Kidney tubule cell (primary cell): ENCODE measurements at regions not wholly inside any gene's neighbourhood (a gene's known extent, or its start where the extent isn't known, plus 50 kb on each side); places are given as distances from the start of the nearest gene placed in this dataset.

Experiments
- DNase-seq: peaks from one replicate; pipeline ENCODE4 v3.0.0-alpha.2; 2018; ENCODE audit warnings: low spot score

- DNase-seq, result no peak
Observed at GRCh38 chr6:166751051-166751595, 124.1 kb upstream of the RPS6KA2 start.

DNA sequence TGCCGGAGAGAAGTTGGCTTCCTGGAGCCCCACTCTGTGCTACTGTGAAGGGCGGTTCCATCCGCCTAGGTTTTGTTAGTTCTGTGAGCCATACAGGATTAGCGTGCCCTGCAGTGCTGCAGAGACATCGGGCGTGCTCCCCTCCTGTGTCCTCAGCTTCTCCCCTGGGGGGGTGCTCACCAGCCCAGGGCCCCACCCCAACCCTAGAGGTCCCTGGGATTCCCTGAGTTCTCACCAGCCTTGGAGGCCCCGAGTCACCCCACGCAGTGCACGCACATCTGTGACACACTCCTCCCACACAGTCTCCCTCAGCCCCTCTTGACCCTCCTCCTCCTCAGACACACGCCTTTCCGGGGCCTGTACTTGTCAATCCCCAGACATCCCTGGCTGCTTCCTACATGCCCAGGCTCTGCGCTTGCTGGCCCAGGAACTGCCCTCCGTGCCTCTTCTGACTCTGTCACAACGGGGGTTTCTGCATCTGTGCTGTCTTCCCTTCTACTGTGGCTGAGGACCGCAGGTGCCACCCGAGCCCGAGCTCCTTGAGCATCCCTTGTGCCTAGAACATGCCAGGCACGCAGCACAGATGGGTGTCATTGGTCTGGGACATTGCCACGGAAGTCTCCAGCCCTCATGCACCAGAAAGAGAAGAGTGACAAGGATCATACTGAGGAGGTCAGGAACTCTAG lies 123.2 kb upstream of the RPS6KA2 start:
- no peak for DNase-seq

GRCh38 chr6:166749666-166750065 lies 122.6 kb upstream of the RPS6KA2 start:
- no peak for DNase-seq

DNA sequence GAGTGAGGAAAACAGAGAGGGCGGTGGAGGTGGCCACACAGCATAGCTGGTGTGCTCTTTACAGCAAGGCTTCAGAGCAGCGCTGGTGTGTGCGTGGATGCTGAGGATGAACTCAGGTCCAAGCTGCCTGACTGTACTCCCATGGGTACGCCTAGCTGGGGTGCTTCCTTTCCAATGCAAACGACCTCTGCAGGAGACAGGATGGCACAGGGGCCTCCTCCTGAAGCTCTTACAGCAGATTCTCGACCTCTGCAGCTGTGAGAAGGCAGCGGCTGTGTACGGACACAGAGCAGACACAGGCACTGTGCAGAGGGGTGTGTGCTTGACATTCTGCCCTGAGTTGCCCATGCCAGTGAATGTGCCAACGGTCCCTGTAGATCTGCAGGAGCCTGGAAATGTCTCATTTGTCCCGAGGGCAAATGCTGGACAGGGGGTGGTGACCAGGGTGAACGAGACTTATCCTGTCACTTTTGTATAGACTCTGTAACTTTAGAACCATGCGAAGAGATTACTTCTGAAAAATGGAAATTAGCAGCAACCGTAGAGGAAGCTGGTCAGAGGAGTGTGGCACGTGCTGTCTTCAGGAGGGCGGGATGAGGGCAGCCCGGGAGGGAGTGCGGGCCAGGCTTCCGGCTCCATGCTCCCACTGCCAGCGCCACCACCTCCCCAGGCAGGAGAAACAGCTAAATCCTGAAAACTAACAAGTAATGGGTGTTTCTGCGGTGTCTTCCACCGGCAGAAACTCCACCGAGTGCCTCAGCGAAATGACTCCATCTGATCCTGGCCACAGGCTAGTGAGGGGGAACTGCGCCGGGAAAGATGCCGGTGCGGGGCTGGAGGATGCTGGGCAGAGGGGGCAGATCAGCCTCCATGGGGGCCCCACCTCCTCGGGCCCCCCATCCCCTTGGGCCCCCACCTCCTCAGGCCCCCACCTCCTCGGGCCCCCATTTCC lies 120.9 kb upstream of the RPS6KA2 start:
- DNase-seq, result no peak

DNA sequence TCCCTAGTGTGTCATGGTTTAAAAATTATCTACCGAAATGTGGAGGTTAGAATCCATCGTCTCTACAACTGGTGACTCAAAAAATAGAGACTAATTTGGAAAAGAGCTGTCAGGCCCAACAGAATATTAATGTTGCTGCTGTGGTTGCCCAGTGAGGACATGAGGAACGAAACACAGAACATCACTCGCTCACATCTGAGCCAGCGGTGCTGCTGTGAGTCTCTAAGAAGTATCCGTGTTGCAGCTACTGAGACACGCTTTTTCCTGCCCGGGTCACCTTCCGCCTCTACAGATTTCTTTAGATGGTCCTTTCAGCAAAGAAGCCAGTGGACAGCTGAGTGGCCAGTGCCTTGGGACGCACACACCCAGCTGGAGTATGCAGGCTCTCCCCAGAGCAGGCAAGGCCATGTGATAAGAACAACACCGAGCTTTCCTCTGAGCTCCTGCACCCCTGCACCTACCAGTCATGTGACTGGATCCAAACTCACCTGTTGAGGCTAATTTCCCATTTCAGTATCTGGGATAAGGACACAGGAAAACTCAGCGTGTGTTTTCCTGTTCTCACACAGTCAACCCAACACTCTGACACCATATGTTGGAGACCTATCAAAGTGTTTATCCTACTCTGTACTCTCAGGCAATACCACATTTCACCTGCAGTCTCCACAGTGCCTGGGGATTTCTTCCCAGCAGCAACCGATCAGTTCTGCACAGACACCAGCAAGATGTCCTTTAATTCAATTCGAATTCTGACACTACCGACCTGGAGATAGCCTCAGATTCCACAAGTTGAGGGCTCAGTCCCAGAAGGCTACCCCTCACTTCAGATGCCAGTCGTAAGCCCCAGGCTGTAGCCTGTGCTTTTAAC lies 119.0 kb upstream of the RPS6KA2 start:
- no peak for DNase-seq

GRCh38 chr6:166744223-166745134 lies 117.4 kb upstream of the RPS6KA2 start:
- no peak for DNase-seq

- no peak for DNase-seq
Observed at GRCh38 chr6:166743406-166744222, 116.6 kb upstream of the RPS6KA2 start.

DNA sequence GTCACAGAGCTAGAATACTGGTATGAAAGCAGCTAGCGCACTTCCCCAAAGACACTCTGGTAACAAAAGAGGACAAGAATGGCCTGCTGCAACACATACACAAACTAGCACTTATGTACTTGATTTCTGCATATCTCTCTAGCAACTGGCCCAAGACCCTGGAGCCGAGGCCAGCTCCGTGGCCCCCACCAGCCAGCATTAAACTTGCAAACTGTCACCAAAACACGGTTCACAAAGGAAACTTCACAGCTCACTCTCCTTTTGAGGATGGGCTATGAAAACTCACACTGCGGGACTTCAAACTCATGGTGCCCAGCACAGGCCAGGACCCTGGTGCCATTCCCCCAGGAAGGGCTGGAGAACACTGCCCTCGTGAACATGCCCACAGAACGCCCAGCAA lies 115.9 kb upstream of the RPS6KA2 start:
- no peak for DNase-seq

GRCh38 chr6:166739976-166740318 lies 112.9 kb upstream of the RPS6KA2 start:
- DNase-seq, result peak; percentile 43

GRCh38 chr6:166739117-166739975 lies 112.3 kb upstream of the RPS6KA2 start:
- no peak for DNase-seq

GRCh38 chr6:166738386-166739116 lies 111.5 kb upstream of the RPS6KA2 start:
- DNase-seq, result no peak

- no peak for DNase-seq
Observed at GRCh38 chr6:166737261-166737660, 110.2 kb upstream of the RPS6KA2 start.

DNA sequence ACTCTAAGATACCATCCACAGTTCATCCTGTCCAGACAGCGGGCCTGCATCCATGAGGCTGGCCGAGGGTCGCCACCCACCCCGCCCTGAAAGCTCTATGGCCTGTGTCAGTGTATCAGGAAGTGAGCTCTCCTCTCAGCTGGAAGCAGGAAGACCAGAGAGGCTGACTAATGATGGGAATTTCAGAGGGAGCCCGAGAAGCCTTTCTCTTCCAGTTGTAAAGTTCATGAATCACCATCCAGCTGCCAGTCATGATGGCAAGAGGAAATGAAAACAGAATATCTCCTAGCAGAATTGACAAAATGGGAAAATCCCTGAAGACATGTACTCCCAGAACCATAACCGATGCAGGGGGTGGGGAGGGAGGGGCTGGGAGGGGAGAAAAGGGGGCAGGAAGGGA lies 109.6 kb upstream of the RPS6KA2 start:
- peak; percentile 97 for DNase-seq

DNA sequence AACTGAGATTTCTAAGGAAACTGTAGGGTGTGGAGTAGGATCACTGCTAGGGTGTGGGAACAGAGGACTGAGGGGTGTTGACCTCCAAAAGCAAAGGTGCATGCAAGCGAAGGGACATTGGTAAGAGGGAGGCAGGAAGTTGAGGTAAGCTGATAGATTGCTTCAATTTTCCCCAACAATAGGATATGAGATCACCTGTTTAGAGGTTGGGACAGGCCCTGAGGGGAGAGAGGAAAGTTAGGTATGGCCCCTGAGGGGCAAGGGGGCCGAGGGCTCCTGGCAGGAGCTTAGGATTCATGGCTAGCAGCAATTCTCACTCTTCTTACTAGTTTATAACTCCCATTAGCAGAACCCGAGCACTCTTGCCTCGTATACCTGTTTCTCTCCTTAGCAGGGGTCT lies 106.8 kb upstream of the RPS6KA2 start:
- DNase-seq, result no peak

- DNase-seq, result no peak
Observed at GRCh38 chr6:166729658-166730057, 102.6 kb upstream of the RPS6KA2 start.

- DNase-seq, result peak; percentile 43
Observed at GRCh38 chr6:166728884-166729530, 102.0 kb upstream of the RPS6KA2 start.

- no peak for DNase-seq
Observed at GRCh38 chr6:166726201-166726600, 99.2 kb upstream of the RPS6KA2 start.

- DNase-seq, result no peak
Observed at GRCh38 chr6:166725571-166725970, 98.5 kb upstream of the RPS6KA2 start.
